Esophagus muscularis mucosa (tissue), 3 donors: ENCODE measurements at regions not wholly inside any gene's neighbourhood (a gene's known extent, or its start where the extent isn't known, plus 50 kb on each side); places are given as distances from the start of the nearest gene placed in this dataset.

Experiments used
- CTCF ChIP-seq, 3 experiments: fragments of 200-600 bp in 2 of 3; fragments of 450-650 bp in 1 of 3; sonication (generic) in 2 of 3; IDR thresholded peaks; one replicate each; pipeline ENCODE4 v1.5.1; 2017 to 2019; ENCODE audit warnings: antibody characterized with exemption in 3 of 3, mild to moderate bottlenecking in 2 of 3, moderate library complexity in 1 of 3
- POLR2AphosphoS5 ChIP-seq, 2 donors: sonication (generic); formaldehyde crosslinking; IDR thresholded peaks; one replicate each; pipeline ENCODE4 v1.6.1; 2017; ENCODE audit warnings: antibody characterized with exemption in 2 of 2

- TF ChIP-seq CTCF (IDR thresholded peaks at IDR 0.05) (no peak), POLR2AphosphoS5 (IDR thresholded peaks at IDR 0.05) (no peak)
These were observed 139.8 kb upstream of the FOXG1 start for GRCh38 chr14:28626780-28627179.
